SK-N-SH treated with all-trans-retinoic acid at 6 μM for 48 hours (cell line): ENCODE measurements at regions not wholly inside any gene's neighbourhood (a gene's known extent, or its start where the extent isn't known, plus 50 kb on each side); places are given as distances from the start of the nearest gene placed in this dataset.

Experiments used
- GLIS3 ChIP-seq: fragments of 250-450 bp; sonication (Bioruptor Pico); IDR thresholded peaks from 2 replicates; pipeline ENCODE4 v1.5.0; 2020; ENCODE audit warnings: mild to moderate bottlenecking, moderate library complexity
- PATZ1 ChIP-seq: fragments of 250-450 bp; sonication (Bioruptor Pico); IDR thresholded peaks from 2 replicates; pipeline ENCODE4 v1.8.0; 2020; ENCODE audit warnings: mild to moderate bottlenecking, moderate library complexity, borderline replicate concordance
- RARB ChIP-seq: fragments of 250-450 bp; sonication (Bioruptor Pico); IDR thresholded peaks from 2 replicates; pipeline ENCODE4 v1.8.0; 2021; ENCODE audit warnings: mild to moderate bottlenecking, moderate library complexity
- SNAI2 ChIP-seq: fragments of 250-450 bp; sonication (Bioruptor Pico); IDR thresholded peaks from 2 replicates; pipeline ENCODE4 v1.5.0; 2020; ENCODE audit warnings: mild to moderate bottlenecking, moderate library complexity
- ZC3H10 ChIP-seq: fragments of 250-450 bp; sonication (Bioruptor Pico); IDR thresholded peaks from 2 replicates; pipeline ENCODE4 v1.5.1; 2021; ENCODE audit warnings: mild to moderate bottlenecking, moderate library complexity
- ZFP30 ChIP-seq: fragments of 450-650 bp; formaldehyde crosslinking; IDR thresholded peaks from 2 replicates; pipeline ENCODE4 v1.5.0; 2022; ENCODE audit warnings: mild to moderate bottlenecking, moderate library complexity
- ZNF70 ChIP-seq: fragments of 450-650 bp; formaldehyde crosslinking; IDR thresholded peaks from 2 replicates; pipeline ENCODE4 v1.5.0; 2020; ENCODE audit warnings: mild to moderate bottlenecking, moderate library complexity
- ZNF8 ChIP-seq: fragments of 450-650 bp; formaldehyde crosslinking; IDR thresholded peaks from 2 replicates; pipeline ENCODE4 v1.5.0; 2020; ENCODE audit warnings: mild to moderate bottlenecking, moderate library complexity

GRCh38 chr6:95867205-95867604 lies 148.6 kb upstream of the FUT9 start:
- TF ChIP-seq ZNF70 (no peak), ZNF8 (CRISPR knock-in tag) (no peak), ZFP30 (CRISPR knock-in tag) (no peak), PATZ1 (CRISPR knock-in tag) (no peak), GLIS3 (CRISPR knock-in tag) (no peak), SNAI2 (no peak), ZC3H10 (CRISPR knock-in tag) (no peak), RARB (no peak)
